KMS-11 (cell line): ENCODE measurements at regions not wholly inside any gene's neighbourhood (a gene's known extent, or its start where the extent isn't known, plus 50 kb on each side); places are given as distances from the start of the nearest gene placed in this dataset.

ENCODE experiments used
- H2AFZ ChIP-seq: fragments of 200-600 bp; sonication (generic); 2 replicates; pipeline ENCODE4 v1.6.1; 2016; ENCODE audit warnings: antibody characterized with exemption, mixed run types, low read depth
- H3K27ac ChIP-seq: fragments of 200-600 bp; sonication (generic); 2 replicates; pipeline ENCODE4 v1.6.1; 2016; ENCODE audit warnings: mild to moderate bottlenecking, mixed run types
- H3K27me3 ChIP-seq: fragments of 200-600 bp; sonication (generic); 2 replicates; pipeline ENCODE4 v1.6.1; 2017; ENCODE audit warnings: mild to moderate bottlenecking, low read depth, mixed run types, moderate library complexity; ENCODE audit not compliant: insufficient read depth
- H3K36me3 ChIP-seq: fragments of 200-600 bp; sonication (generic); 2 replicates; pipeline ENCODE4 v1.6.1; 2017; ENCODE audit warnings: mild to moderate bottlenecking, mixed run types; ENCODE audit not compliant: insufficient read depth
- H3K4me1 ChIP-seq: fragments of 200-600 bp; sonication (generic); 2 replicates; pipeline ENCODE4 v1.6.1; 2016; ENCODE audit warnings: mild to moderate bottlenecking, low read depth, mixed run types; ENCODE audit not compliant: poor library complexity, severe bottlenecking
- H3K4me2 ChIP-seq: fragments of 200-600 bp; sonication (generic); 2 replicates; pipeline ENCODE4 v1.7.0; 2016; ENCODE audit warnings: mild to moderate bottlenecking, mixed run types
- H3K4me3 ChIP-seq: fragments of 200-600 bp; sonication (generic); IDR thresholded peaks from 2 replicates; pipeline ENCODE4 v1.6.1; 2017; ENCODE audit warnings: low read depth, low read length, mixed read lengths; ENCODE audit not compliant: insufficient read depth
- H3K79me2 ChIP-seq: fragments of 200-600 bp; sonication (generic); 2 replicates; pipeline ENCODE4 v1.6.1; 2016; ENCODE audit warnings: low read depth, mixed run types; ENCODE audit not compliant: insufficient read depth
- H3K9ac ChIP-seq: fragments of 200-600 bp; sonication (generic); 2 replicates; pipeline ENCODE4 v1.6.1; 2016; ENCODE audit warnings: mild to moderate bottlenecking, mixed run types
- H4K20me1 ChIP-seq: fragments of 200-600 bp; sonication (generic); 2 replicates; pipeline ENCODE4 v1.6.1; 2016; ENCODE audit warnings: mild to moderate bottlenecking, mixed run types; ENCODE audit not compliant: insufficient read depth
- TF ChIP-seq, protein P1 (sequence below): fragments of 200-600 bp; sonication (generic); conservative IDR thresholded peaks from 2 replicates; pipeline ENCODE4 v1.6.1; 2017; ENCODE audit warnings: low read depth, mild to moderate bottlenecking, antibody characterized with exemption, low read length, moderate library complexity, mixed read lengths

DNA sequence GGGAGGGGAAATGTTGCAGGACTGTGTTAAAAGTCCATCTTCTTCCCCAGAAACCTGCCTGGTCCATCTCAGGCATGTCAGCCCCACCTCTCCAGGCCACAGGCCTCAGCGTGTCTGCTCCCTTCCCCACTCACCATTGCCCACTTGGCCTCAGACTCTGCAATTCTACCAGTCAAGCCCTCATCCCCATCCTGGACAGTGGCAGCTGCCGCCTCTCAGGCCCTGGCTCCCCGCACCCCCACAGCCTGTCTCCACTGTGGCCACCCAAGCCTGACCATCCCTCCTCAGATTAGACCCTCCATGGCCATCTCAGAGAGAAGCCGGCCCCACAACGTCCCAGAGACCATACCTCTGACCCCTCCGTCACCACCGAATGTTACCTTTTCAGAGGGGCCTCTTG, 89.9 kb downstream of the BARX1 start:
- H3K79me2 ChIP-seq: no peaks in the 10 kb centered on the region
- TF ChIP-seq, protein P1, sequence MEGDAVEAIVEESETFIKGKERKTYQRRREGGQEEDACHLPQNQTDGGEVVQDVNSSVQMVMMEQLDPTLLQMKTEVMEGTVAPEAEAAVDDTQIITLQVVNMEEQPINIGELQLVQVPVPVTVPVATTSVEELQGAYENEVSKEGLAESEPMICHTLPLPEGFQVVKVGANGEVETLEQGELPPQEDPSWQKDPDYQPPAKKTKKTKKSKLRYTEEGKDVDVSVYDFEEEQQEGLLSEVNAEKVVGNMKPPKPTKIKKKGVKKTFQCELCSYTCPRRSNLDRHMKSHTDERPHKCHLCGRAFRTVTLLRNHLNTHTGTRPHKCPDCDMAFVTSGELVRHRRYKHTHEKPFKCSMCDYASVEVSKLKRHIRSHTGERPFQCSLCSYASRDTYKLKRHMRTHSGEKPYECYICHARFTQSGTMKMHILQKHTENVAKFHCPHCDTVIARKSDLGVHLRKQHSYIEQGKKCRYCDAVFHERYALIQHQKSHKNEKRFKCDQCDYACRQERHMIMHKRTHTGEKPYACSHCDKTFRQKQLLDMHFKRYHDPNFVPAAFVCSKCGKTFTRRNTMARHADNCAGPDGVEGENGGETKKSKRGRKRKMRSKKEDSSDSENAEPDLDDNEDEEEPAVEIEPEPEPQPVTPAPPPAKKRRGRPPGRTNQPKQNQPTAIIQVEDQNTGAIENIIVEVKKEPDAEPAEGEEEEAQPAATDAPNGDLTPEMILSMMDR: no peak

DNA sequence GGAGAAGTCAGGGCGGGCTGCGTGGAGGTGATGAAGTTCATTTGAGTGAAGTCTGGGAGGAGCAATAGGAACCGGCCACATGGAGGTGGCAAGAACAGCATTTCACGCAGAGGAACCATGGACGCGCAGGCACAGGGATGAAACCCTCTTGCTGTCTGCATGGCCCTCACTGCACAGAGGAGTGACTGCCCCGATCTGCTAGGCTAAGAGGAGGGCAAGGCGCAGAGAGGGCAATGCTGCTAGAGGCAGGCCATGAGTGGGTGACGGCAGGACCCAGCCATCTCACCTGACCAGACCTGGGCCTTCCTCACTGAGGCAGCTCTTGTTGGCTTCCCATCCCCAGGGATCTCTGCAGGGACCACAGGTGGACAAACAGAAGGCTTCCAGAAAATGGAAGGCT, 90.3 kb downstream of the BARX1 start:
- no peaks in the 10 kb centered on the region for H4K20me1 ChIP-seq
- no peak overlapping the region for H3K9ac ChIP-seq
- H3K79me2 ChIP-seq: no peaks in the 10 kb centered on the region
- H3K27ac ChIP-seq: no peak overlapping the region
- TF ChIP-seq, protein P1: no peak
- no peaks in the 10 kb centered on the region for H3K36me3 ChIP-seq
- no peak overlapping the region for H2AFZ ChIP-seq
- H3K4me2 ChIP-seq: no peak overlapping the region
- no peak overlapping the region for H3K4me3 ChIP-seq
- no peaks in the 10 kb centered on the region for H3K27me3 ChIP-seq
- H3K4me1 ChIP-seq: no peaks in the 10 kb centered on the region

More for the DNA sequence above, 89.9 kb downstream of the BARX1 start:
- Histone ChIP-seq H3K9ac (no peak overlapping the region), H4K20me1 (no peaks in the 10 kb centered on the region), H3K4me1 (no peaks in the 10 kb centered on the region), H3K27ac (no peak overlapping the region), H3K36me3 (no peaks in the 10 kb centered on the region), H2AFZ (no peak overlapping the region), H3K4me2 (no peak overlapping the region), H3K27me3 (no peaks in the 10 kb centered on the region), H3K4me3 (no peak overlapping the region)

DNA sequence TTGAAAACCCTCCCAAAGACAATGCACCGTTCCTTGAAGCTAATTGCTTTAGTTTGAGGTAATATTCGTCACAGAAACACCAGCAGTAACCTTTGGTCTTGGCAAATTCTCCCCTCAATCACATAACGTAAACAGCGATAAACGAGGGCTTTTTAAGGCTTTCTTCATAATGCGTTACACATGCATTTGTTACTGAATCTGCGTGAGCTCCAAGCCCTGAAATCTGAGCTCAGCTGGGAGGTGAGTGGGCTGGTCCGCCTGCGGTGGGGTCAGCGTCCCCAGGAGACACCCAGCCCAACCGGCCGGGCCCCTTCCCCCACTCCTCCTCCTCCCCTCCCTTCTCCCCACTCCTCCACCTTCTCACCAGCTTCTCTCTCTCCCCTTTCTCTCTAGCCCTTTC, 91.1 kb downstream of the BARX1 start:
- H3K27ac ChIP-seq: no peak overlapping the region
- H3K27me3 ChIP-seq: no peaks in the 10 kb centered on the region
- no peaks in the 10 kb centered on the region for H3K4me1 ChIP-seq
- no peaks in the 10 kb centered on the region for H3K36me3 ChIP-seq
- H4K20me1 ChIP-seq: no peaks in the 10 kb centered on the region
- no peak overlapping the region for H3K9ac ChIP-seq
- TF ChIP-seq, protein P1: no peak
- no peaks in the 10 kb centered on the region for H3K79me2 ChIP-seq
- H2AFZ ChIP-seq: no peak overlapping the region
- H3K4me3 ChIP-seq: no peak overlapping the region
- H3K4me2 ChIP-seq: no peak overlapping the region

DNA sequence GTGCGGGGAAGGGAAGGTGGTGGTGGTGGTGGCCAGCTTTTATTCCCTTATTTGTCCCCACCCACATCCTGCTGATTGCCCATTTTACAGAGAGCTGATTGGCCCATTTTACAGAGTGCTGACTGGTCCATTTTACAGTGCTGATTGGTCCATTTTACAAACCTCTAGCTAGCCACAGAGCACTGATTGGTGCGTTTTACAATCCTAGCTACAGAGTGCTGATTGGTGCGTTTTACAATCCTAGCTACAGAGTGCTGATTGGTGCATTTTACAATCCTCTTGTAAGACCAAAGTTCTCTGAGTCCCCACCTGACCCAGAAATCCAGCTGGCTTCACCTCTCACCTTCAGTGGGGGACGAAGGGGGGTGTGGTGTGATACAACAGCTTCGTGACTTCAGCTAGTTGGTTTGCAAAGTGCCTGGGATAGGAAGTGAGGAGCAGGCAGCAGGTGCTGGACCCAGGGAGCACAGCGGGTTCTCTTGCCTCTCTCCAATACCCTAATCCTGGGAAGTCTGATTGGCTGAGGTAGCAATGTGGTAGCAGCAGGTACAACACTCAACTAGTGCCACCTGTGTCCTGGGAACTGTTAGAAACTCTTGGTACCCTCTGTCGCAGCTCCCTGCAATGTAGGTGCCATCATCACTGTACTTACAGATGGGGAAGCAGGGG, 92.1 kb downstream of the BARX1 start:
- Histone ChIP-seq H3K9ac (no peak overlapping the region), H3K4me2 (no peak overlapping the region), H3K27me3 (no peaks in the 10 kb centered on the region), H3K79me2 (no peaks in the 10 kb centered on the region), H4K20me1 (no peaks in the 10 kb centered on the region), H3K4me1 (no peaks in the 10 kb centered on the region), H3K27ac (no peak overlapping the region), H3K36me3 (no peaks in the 10 kb centered on the region), H3K4me3 (no peak overlapping the region), H2AFZ (no peak overlapping the region)
- TF ChIP-seq, protein P1: no peak
